ENCODE measurements at regions not wholly inside any gene's neighbourhood (a gene's known extent, or its start where the extent isn't known, plus 50 kb on each side); places are given as distances from the start of the nearest gene placed in this dataset.
"Not testable (repeated sequence)": the region's sequence is repeated elsewhere in the genome, so short reads cannot be mapped to it uniquely, and the experiment has no call there.

DNA sequence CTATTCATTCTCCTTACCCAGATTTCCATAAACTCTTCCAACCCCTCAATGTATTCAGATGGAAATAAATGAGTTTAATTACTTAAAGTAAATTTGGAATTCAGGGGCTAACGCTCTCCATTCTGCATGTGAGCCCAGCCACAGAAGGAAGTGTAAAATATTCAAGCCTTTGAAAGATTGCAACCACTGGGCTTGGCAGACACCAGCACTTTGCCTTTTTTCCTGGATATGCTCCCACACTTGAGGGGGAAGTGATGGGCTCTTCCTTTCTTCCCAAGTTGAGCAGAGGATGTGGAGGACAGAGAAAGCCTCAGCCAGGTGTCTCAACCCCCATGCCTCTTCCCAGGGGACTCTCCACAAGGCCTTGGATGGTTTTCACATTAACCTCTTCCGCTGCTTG lies 825.1 kb upstream of the EEF2KMT start:
- DNase-seq, result no peak

DNA sequence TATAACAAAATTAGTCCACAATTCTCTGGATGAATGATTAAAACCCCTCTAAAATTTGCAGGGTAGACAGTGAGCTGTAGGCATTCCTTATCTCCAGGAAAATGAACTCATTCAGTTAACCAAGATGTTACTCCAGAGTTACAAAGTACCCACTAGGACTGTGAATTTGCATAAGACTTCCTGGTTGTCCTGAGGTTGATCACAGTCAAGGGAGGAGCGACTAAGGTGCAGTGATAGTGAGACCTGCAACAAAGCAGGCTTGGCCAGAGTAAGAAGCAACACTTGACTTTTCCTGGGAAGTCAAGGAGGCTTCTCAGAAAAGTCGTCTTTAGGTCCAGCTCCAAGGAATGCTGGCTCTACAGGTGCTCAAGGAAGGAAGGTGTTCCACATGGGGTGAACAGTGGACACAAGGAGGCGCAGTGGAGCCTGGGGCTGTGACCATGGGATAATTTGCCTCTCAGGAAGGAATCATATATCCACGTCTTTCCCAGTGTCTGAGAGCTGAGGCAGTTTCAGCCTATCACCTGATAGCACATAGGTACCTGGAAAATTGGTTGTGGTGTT lies 821.1 kb upstream of the EEF2KMT start:
- no peak for DNase-seq

DNA sequence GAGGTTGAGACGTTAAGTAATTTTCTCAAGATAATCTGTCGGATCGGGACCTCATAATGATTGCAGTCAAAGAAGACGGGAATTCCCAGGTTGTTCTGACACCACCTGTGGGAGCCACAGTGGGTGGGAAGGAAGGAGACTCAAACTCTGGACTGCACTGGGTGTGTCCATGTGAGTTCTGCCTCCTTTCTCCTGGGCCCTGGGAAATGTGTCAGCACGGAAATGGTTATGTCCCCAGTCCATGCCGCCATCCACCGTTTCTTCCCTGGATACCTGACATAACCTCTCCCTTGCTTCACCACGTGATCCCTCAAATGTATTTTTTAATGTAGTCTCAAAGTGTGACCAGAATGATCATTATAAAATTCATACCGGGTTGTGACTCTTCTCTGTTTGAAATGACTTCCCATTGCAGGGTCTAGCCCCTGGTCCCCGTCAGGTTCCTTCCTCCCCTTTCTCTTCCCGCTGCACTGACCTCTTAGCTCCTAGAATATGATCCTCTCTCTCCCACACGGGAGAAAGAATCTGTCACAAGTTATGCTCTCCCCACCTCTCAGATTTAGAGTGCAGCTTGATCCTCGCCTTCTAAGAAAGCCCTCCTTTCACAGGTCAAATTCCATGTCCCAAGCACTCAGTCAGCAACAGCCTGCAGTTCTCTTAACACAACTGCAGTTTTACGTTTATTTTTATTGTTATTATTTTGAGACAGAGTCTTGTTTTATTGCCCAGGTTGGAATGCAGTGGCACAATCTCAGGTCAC lies 820.0 kb upstream of the EEF2KMT start:
- DNase-seq, result no peak

DNA sequence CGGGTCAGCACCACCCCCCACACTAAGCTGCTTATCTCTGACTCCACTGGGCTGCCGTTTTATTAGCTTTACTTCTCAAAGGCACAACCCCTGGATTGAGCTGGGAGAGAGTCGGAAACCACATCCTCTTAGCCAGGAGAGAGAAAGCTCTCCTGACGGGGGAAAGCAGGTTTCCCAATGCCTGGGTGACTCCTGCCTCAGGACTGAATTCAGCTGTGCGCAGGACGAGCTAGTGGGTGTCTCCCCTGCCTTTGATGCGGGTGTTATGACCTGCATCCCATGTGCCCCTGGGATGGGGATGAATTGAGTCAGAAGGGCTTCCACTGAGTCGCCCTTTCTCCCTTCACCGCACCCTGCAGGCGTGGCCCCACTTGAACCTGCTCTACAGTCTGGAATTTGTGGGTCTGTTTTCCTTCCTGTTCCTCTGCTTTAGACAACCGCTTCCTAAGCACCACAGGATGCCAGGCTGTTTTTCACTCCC lies 819.2 kb upstream of the EEF2KMT start:
- DNase-seq, result no peak

DNA sequence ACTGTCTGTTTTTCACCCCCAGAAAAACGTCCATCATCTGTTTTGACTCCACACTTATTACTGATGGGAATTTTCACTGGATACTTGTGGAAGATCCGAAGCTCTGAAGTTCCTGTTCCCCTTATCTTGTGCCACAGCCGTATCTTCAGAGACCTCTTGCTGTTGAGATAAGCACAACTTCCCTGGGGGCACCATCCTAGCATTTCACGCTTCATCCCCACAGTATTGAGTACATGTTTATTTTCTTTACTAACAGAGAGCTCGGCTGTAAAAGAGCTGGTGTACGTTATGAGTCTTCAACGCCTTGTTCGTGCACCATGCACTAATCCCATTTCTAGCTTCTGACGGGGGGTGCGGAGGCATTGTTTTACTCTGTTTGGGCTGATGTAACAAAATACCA lies 813.6 kb upstream of the EEF2KMT start:
- DNase-seq, result no peak

DNA sequence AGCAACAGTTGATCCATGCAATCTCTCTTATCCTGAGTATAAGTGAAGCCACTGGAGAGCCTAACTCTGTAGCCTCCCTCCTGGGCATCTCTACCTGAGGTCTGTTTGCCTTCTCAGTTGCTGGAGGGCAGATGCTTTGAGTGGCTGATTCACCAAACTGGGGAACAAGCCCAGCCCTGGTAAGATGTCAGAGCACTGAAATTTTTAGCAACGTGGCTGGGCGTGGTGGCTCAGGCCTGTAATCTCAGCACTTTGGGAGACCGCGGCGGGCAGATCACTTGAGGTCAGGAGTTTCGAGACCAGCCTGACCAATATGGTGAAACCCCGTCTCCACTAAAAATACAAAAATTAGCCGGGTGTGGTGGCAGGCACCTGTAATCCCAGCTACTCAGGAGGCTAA lies 812.0 kb upstream of the EEF2KMT start:
- DNase-seq, result not testable (repeated sequence)

DNA sequence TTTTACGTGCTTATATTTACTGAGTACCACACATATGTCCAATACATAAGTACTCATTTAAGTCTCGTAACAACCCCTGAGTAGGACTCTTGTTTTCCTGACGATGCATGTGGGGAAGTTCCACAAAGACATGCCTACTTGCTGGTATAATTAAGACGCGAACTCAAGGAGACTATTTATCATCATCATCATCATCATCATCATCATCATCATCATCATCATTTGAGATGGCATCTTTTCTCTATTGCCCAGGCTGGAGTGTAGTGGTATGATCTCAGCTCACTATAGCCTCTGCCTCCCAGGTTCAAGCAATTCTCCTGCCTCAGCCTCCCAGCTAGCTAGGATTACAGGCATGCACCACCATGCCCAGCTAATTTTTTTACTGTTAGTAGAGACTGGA lies 809.9 kb upstream of the EEF2KMT start:
- no peak for DNase-seq

DNA sequence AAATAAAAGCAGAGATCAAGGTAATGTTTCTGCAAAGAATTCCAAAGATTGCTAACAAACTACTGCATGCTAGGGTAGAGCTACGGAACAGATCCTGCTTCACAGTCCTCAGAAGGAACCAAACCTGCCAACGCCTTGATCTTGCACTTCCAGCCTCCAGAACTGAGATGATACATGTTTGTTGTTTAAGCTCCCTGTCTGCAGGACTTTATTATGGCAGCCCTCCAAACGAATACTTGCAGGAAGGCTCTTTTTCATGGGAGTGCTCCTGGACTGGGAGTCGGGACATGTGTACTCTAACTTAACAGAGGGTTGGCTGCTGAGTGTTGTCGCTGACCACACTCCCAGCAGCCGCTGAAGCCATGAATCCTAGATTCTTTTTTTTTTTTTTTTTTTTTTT lies 808.8 kb upstream of the EEF2KMT start:
- DNase-seq, result no peak

DNA sequence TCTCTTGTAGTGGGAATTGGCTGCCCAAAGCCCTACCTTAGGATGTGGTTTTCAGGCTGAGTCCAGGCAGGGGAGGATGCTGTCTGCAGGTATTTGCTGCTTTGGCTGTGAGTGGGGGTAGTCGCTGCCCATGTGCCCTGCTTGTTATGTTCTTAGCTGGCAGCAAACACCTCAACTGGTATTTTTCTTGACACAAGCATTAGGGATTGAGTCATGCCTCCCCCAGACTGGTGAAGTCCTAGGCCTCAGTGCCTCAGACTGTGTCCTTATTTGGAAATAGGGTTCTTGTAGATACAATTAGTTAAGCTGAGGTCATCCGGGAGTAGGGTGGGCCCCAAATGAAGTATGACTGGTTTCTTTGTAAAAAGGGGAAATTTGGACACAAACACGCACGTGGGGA lies 808.3 kb upstream of the EEF2KMT start:
- DNase-seq, result no peak

DNA sequence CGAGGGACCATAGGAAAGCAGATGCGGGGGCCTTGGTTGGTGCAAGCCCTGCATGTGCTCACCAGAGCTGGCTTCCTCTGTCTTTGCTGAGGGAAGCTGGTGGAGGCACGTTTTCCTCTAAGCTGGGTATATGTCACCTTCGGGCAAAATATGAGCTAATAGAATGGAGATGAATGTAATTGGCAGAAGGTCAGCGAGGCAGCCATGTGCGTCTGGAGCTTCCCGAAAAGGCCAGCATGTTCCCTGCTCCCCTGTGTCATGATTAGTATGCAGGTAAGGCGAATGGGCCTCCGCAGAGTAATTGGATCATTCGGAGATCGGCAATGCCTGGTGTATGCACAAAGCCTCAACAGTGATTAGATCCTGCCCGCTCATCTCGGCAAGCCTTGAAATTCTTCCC lies 806.2 kb upstream of the EEF2KMT start:
- DNase-seq, result no peak

DNA sequence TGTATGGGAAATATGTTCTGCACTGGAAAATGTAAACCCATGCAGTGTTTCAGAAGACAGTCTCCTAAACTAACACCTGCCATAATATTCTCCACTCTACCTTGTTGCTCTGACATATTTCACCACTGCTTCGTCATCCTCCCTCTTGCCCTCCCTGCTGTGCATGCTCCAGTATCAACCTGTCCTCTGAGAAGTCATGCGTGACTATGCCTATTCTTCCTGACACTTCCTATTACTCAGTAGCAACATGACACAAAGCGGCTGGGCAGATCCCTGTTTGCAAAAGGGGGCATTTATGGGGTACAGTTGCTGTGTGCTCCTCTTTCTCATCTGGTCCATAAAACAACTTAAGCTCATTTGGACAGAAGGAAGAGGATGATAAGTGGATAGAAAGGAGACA lies 805.6 kb upstream of the EEF2KMT start:
- DNase-seq, result no peak

DNA sequence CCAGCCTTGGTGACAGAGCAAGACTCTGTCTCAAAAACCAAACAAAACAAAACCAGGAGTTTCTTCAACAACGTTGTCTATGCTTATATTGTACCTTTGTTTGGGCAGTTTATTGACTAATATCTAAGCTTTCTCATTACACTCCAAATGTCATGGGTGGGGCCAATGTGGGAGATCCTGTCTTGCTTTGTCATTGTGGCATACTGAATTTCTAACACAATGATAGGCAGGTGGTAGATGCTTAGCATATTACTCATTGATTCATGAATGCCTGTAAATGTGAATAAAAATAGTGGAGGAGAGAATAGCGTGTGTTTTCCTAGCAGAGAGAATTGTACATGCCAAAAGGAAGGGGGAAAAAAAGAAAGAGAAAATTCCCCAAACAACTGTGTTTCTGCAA lies 802.5 kb upstream of the EEF2KMT start:
- no peak for DNase-seq

DNA sequence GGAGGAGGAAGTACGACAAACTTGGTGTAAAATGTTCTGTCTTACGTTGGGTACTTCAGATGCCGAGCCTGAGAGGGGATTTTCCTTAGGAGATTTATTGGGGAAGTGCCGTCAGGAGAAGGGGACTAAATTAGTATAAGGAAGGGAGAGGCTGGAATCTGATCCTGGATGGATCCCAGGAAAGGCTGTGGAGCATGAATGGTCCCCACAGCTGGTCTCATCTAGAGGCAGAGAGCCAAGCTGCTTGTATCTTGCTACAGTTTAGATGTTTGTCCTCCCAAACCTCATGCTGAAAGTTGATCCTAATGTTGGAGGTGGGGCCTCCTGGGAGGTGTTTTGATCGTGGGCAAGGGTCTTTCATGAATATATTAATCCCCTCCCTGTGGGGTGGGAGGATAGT lies 798.4 kb upstream of the EEF2KMT start:
- no peak for DNase-seq

DNA sequence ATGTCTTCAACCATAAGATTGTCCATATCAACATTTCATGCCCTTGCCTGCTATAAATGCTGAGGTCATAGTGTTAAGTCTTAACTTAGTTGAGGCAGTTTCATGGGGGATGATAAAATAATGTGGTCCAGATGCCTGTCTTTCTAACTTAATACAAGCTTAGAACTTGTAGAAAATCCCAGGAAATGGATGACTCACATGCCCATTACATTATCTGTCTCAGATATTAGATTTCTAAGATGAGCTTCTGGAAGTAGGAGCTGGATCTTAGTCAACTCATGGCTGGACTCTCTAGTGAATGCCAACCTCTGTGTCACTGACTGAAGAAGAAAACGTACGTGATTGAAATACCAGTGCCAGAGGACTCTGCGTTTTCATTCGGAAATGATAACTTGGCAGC lies 797.5 kb upstream of the EEF2KMT start:
- DNase-seq, result no peak

DNA sequence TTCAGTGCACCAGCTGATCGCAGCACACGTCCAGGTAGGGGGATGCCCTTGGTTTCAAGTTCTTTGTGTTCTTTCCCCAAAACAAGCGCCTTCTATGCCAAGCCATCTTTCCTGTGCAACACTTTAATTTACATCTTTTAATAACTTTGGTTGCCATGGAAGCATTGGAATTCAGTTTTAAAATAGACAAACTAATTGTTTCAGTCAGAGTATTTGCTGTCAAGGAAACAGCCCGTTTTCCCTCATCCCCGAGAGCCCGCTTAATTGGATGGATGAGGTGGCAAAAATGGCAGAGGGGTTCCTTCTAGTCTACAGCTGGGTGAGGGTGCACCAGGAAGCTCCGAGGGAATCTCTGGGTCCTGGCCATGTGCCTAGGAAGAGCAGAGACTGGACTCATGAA lies 793.7 kb upstream of the EEF2KMT start:
- no peak for DNase-seq

DNA sequence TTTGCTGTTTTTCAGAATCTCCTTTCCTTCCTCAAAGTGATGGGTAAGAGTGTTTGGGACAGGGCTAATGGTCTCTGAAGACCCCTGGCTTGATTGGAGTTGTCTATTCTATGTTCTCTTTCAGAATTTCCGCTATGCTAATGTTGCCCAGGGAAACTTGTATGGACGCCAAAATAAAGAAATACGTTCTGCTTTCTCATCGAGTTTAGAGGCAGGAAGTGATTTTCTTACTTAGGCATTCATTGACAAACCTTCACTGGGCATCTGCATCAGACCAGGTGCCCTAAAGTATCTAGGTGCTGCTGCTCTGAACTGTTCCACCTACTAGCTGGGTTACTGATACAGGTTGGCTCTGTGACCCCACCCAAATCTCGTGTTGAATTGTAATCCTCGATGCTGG lies 787.9 kb upstream of the EEF2KMT start:
- no peak for DNase-seq

DNA sequence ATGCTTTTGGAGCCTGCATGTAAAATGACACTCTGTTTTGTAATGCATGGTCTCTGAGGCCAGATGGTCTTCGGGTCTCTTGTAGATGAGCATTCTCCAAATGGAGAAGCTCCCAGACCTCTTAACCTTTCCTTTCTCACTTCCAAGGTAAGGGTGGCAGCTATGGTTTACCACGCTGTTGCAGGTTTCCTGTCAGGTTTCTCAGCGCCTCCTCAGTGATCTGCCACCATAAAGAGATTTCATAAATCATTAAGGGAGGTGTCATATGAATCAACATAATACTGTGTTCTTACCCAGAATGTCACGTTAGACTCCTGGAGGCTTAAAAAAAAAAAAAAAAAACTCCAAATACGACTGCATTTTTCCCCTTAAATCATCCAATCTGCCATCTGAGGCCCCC lies 787.4 kb upstream of the EEF2KMT start:
- DNase-seq, result no peak

DNA sequence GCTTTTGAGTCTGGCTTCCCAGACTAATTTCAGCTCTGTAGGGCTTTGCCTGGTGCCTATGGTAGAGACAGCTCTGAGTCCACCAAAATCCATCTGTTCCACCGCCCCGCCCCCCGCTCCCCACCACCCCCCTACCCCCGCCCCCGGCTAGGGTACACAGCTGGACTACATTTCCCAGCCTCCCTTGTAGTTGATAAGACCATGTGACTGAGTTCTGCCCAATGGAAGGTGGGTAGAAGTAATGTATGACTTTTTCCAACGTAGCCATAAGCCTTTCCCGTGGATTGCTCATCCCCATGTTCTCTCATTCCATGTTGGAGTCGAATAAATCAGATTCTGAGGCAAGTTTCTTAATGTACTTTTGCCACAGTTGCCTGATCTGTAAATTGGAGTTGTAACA lies 786.7 kb upstream of the EEF2KMT start:
- DNase-seq, result no peak

DNA sequence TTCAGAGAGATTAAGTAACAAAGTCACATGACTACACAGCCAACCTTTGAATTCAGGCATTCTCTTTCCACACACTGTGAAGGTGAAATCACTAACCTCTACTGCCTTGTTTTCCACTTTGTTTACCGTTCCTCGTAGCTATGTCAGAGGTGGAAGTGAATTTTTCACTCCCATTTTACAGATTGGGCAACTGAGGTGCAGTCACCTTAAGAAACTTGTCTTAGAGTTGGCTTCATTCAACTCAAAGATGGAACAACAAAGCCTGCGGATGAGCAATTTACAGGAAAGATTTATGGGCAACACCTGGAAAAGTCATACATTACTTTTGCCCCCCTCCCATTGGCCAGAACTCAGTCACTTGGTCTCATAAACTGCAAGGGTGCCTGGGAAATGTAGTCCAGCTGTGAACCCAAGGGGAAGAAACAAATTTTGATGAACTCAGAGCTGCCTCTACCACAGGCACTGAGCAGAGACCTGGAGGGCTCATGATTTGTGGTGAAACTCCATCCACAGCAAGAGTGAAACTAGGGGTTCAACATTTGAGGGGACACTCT lies 784.6 kb upstream of the EEF2KMT start:
- DNase-seq, result no peak

DNA sequence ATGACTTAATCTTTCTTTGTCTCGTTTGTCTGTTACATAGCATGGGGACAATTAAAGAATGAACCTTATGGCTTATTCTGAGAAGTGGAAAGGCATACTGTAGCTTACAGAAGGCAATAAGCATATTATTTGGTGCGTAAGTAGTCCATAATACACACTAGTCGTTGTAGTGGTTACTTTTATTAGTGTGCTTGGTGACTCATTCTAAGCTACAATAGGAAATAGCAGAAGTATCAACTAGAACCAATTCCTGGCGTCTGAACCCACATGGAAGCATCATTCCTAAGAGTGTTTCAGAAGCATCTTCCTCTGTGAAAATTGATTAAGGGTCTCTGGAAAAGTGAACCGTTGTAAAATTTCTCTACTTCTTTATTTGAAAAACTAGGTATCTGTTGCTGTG lies 777.8 kb upstream of the EEF2KMT start:
- DNase-seq, result no peak

DNA sequence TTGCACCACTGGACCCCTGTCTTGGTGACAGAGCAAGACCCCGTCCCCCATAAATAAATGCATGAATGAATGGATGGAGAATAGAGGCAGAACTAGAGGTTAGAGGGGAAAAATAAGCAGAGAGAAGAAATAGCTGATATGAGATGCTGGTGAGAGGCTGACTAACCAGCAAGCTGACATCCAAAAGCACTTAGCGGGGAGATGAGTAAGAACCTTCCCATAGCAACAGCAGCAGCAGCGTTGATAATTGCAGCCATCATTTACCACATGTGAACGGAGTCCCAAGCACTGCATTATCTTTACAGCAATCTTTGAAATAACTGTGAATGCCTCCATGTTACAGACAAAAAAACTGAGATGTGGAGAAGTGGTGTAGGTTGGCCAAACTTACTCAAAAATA lies 777.3 kb upstream of the EEF2KMT start:
- DNase-seq, result no peak

DNA sequence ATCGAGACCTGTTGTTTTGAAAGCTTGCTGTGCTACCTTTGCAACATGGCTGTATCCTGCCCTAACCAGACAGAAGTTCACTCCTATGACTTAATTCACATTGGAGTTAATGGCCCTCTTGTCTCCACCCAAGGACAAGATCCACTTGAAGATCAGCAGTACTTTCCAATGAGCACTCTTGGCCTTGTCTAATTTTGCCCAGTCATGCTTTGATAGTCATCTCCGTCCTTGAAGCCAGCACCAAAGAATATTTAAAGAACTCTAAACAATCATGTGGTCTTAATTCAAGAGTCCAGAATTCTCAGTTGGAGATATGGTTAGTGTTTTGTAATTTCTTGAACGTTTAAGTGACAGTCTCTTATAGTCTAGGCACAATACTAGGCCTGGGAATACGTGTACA lies 775.6 kb upstream of the EEF2KMT start:
- no peak for DNase-seq

DNA sequence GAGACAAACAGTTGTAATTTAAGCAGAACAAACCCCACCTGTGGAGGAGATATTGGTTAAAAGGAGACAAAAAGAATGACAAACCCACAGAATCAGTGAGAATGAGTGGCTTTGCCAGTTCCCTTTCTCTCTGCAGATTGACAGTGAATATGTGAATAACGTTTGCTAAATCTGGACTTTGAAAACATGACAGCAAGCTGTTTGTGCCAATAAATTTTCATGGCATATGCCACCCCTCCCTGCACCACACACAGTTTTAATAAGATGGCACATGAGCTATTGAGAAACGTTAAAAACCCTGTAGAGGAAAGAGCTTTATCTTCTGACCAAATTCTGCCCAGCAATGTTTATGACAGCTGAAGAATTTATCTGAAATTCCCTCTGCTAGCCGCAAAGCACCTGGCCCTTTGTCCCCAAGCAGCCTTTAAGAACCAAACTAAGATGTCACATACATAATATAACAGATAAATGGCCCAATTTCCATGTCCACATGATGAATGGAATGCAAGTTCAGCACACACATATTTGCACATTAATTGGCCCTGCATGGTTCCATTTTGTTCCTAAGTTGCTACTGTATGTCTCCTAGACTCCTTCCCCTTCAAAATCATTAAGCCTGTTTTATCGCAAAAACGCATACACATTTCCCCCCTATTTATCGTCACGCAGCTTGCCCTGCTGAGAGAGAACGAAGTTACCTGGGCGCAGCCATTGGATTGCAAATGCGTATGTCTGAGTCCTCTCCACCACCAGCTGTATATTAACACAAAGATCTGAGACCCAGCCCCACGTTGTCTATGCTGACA lies 773.5 kb upstream of the EEF2KMT start:
- DNase-seq, result no peak

DNA sequence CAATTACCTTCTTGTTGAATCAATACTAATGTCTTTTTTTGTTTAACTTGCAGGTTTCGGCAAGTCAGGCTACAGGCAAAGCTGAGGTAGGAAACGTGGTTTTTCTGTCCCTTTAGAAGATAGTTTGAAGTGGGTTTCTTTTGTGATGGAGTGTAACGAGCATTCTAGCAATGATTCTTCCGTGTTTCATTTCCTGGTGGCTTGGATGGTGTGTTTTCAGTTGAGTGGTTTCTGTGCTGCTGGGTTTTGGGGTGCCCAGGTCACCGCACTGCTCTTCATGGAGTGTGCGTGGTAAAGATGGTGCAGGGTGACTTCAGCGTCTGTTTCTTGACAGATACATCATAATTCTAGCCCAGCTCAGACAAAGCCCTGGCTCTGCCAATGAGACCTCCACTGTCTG lies 769.7 kb upstream of the EEF2KMT start:
- no peak for DNase-seq
